IPS-18c (cell line): ENCODE measurements at regions not wholly inside any gene's neighbourhood (a gene's known extent, or its start where the extent isn't known, plus 50 kb on each side); places are given as distances from the start of the nearest gene placed in this dataset.
A peak's percentile ranks its signal among the peaks of the same experiment; 100 is the strongest.

Experiments used
- H3K4me3 ChIP-seq: 2 replicates; pipeline ENCODE4 v1.7.0; 2013; ENCODE audit warnings: low read depth, mild to moderate bottlenecking, low read length, moderate library complexity; ENCODE audit not compliant: insufficient read depth
- H3K9me3 ChIP-seq: one replicate; pipeline ENCODE4 v1.6.1; 2013; ENCODE audit warnings: mild to moderate bottlenecking, low read length, moderate library complexity; ENCODE audit not compliant: control insufficient read depth, insufficient read depth

GRCh38 chr5:167888393-167888792 is 403.1 kb upstream of the WWC1 start:
- Histone ChIP-seq H3K4me3 (no peak overlapping the region), H3K9me3 (no peaks in the 10 kb centered on the region)

DNA sequence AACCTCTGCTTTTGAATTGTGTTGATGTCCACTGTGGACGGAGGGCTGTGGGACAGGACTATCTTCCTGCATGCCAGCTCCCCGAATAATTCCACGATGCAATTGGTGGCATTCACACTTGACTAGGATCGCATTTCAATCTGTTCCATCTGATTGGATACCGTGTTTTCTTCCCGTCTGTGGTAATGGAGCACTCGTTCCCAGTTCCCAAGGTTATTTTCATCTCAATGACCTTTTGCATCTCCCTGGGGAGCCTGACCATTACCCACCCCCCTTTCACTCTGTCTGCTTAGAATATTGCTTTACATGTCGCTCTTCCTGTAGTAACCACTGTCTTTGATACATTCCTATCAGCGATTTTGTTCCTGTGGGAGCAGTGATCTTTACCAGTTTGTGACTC is 402.2 kb upstream of the WWC1 start:
- Histone ChIP-seq H3K9me3 (no peaks in the 10 kb centered on the region), H3K4me3 (no peak overlapping the region)

- Histone ChIP-seq H3K4me3 (no peak overlapping the region), H3K9me3 (no peaks in the 10 kb centered on the region)
Measured at GRCh38 chr5:167892352-167893115, 398.9 kb upstream of the WWC1 start.

DNA sequence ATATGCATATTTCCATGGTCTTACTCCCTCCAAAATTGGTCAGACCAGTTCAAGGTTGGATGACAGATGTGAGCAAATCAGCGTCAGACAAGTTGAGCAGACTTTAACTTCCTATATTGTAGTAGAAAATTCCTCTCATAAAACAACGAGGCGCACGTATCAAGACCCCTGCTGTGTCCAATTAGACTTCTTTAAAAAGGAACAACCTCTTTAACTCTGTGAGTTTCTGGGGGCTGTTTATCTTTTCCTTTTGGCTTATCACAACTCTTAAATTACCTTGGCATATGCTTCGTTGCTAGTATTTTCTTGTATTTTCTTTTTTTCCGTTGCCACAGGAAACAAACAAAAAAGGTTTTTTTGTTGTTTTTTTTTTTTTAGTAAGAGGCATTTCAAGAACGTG is 398.2 kb upstream of the WWC1 start:
- no peaks in the 10 kb centered on the region for H3K9me3 ChIP-seq
- H3K4me3 ChIP-seq, result no peak overlapping the region

- no peak overlapping the region for H3K4me3 ChIP-seq
Measured at GRCh38 chr5:167894631-167895472, 396.6 kb upstream of the WWC1 start.

GRCh38 chr5:167895899-167896659 is 395.4 kb upstream of the WWC1 start:
- no peaks in the 10 kb centered on the region for H3K9me3 ChIP-seq
- H3K4me3 ChIP-seq, result no peak overlapping the region

More at GRCh38 chr5:167894631-167895472, 396.6 kb upstream of the WWC1 start:
- H3K9me3 ChIP-seq, result no peaks in the 10 kb centered on the region

DNA sequence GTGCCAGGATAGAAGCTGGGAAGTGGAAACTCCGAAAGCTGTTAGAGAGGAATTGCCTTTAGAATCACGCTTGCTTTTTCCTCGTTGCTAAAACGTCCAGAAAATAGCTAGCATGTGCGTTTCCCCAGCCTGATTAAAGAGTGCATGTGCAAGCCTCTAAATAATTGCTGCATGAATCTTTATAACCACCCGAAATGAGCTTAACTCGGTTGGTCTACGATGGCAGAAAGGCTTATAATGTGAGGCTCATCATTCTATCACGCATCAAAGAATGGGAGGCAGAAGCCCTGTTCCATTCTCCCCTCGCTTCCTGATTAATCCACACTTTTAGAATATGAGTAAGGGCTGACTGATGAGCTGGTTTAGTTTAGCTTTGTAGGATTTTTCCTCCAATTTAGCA is 394.6 kb upstream of the WWC1 start:
- no peak overlapping the region for H3K4me3 ChIP-seq
- H3K9me3 ChIP-seq, result no peaks in the 10 kb centered on the region

GRCh38 chr5:167897371-167897770 is 394.1 kb upstream of the WWC1 start:
- Histone ChIP-seq H3K9me3 (no peaks in the 10 kb centered on the region), H3K4me3 (no peak overlapping the region)

DNA sequence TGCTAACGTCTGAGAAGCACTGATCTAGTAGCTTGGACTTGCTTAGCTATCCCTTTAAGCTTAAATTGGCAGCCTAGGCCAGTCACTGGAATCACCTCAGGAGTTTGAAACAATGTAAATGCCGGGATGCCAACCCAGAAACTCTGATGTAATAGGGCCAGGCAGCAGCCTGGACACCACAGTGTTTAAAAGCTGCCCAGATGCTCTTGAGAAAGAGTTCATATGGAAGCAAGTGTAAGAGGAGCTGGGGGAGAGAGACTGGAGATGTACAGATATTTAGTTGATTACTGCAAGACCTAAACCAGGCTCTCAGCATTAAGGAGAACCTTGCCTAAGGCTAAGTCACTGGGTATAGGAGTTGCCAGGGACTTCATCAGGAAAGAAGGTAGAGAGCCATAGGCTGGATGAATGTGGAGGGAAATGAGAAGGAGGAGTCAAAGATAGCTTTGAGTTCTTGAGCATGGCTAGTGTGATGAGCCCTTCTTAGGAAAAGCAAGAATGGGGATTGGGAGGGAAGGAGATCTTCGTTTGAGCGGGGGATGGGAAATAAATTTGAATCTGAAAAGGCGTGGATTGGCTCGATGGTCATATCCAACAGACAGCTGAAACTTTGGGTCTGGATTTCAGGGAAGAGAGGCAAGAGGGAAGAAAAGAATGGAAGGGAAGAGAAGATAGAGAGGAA is 392.9 kb upstream of the WWC1 start:
- no peak overlapping the region for H3K4me3 ChIP-seq
- H3K9me3 ChIP-seq, result no peaks in the 10 kb centered on the region

- no peaks in the 10 kb centered on the region for H3K9me3 ChIP-seq
- H3K4me3 ChIP-seq, result no peak overlapping the region
Measured at GRCh38 chr5:167899490-167900070, 391.9 kb upstream of the WWC1 start.

GRCh38 chr5:167900340-167900935 is 391.0 kb upstream of the WWC1 start:
- Histone ChIP-seq H3K4me3 (no peak overlapping the region), H3K9me3 (no peaks in the 10 kb centered on the region)

DNA sequence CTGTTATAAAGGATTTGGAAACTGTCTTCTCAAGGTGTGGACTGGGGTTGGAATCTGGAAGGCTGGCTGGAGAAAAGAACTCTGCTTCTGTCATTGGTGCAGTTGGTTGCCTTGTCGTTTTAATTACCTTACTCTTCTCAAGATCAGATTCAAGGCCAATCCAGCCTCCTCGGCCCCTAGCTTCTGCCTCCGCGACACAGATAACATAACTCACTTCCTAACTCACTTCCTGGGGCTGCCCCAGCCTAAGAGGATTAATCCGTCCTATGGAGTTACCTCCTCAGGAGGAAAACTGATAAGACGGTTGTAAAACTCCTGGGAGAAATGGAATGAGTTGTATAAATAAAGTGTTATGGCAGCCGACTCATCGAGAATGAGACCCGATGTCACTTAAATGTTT is 389.1 kb upstream of the WWC1 start:
- Histone ChIP-seq H3K4me3 (no peak overlapping the region), H3K9me3 (no peaks in the 10 kb centered on the region)

GRCh38 chr5:167903243-167903642 is 388.2 kb upstream of the WWC1 start:
- Histone ChIP-seq H3K9me3 (no peaks in the 10 kb centered on the region), H3K4me3 (no peak overlapping the region)

DNA sequence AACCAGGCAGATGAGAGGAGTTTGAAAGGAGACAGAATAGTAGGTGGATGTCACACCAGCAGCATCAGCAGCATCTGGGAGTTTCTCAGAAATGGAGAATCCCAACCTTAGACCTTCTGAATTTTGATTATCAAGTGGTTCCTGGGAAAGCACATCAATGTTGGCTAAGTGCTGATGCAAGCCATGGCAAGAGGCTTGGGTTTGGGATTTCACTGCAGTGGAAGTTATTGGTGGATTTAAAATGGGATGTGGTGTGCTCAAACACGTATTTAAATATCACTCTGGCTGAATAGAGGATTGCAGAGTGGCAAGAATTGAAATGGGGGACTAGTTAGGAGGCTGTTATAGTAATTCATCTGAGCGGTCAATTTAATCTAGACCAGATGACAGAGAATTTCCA is 387.8 kb upstream of the WWC1 start:
- Histone ChIP-seq H3K4me3 (no peak overlapping the region), H3K9me3 (no peaks in the 10 kb centered on the region)

DNA sequence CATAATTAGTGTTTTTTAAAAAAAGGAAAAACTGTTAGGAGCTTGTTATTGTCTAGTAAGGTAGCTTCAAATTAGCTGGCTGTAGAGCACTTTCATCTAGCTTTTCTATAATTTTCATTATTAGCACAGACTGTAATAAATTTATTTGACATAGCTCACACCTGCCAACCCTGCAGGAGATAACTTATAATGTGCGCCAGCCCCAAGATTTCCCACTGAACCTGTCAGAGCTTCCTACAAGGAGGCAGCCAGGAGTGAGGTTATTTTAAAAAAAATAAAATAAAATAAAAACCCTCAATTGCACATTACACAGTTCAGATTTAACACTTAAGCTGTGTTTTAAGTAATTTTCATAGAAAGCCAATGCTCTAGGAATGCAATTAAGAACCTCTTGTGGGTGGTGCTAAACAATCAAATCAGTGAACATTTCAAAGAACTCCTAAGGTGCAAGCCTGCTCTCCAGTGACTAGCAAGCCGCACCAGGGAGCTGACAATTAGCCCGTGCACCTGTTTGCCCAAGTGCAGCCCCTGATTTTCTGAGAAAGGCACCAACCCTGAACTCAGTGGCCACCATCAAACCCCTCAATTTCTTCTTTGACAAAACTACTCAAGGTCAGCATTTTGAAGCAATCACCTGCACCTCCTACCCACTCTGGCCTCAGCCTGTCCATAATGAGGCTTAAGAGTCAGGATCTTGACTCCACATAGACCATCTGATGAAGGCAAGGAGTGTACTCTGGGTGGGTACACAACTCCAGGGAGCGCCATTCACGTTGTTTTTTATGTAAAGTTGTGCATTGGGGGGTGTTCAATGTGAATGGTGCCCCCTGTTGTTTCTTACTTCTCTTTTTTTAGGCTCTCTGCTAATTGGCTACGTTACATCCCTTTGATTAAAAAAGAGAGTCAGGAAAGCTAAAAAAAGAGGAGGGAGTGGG is 385.3 kb upstream of the WWC1 start:
- H3K4me3 ChIP-seq, result peak overlapping the region; percentile 15; the same call in 1 of the 2 replicates

GRCh38 chr5:167908606-167909005 is 382.8 kb upstream of the WWC1 start:
- H3K4me3 ChIP-seq, result no peak overlapping the region
- H3K9me3 ChIP-seq, result no peaks in the 10 kb centered on the region

More for the DNA sequence above, 385.3 kb upstream of the WWC1 start:
- no peaks in the 10 kb centered on the region for H3K9me3 ChIP-seq
